Stimulated activated CD4-positive, alpha-beta T cell treated with anti-CD3 and anti-CD28 coated beads, TNF-alpha, amount 100 ng/mL, for 1 hour (primary cell): ENCODE measurements at regions not wholly inside any gene's neighbourhood (a gene's known extent, or its start where the extent isn't known, plus 50 kb on each side); places are given as distances from the start of the nearest gene placed in this dataset.

Experiments used
- DNase-seq, 3 donors: peaks; one replicate each; pipeline ENCODE4 v3.0.0-alpha.2; 2020; ENCODE audit warnings: low read depth in 3 of 3, low spot score in 1 of 3

GRCh38 chr12:107275530-107275929 lies 182.2 kb upstream of the CRY1 start:
- DNase-seq = no peak

GRCh38 chr12:107277855-107278254 lies 184.5 kb upstream of the CRY1 start:
- no peak for DNase-seq

- DNase-seq = no peak
These were observed 189.3 kb upstream of the CRY1 start for GRCh38 chr12:107282628-107283027.

DNA sequence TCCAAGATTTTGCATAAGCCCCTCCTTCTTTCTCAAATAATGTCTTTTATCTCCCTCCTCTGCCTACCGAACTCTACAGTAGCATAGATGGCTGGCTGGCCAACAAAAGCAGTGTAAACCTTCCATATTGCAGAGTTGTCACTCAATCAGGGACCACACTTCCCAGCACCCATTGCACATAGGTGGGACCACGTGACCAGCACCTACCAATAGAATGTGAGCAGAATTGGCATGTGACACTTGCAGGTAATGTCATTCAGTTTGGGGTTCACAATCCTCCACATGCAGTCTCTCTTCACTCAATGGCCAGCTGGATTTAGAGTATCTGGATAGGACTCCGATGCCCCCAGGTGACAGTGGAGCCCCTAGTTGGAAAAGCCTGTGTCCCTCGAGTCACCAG lies 190.3 kb upstream of the CRY1 start:
- DNase-seq = no peak

DNA sequence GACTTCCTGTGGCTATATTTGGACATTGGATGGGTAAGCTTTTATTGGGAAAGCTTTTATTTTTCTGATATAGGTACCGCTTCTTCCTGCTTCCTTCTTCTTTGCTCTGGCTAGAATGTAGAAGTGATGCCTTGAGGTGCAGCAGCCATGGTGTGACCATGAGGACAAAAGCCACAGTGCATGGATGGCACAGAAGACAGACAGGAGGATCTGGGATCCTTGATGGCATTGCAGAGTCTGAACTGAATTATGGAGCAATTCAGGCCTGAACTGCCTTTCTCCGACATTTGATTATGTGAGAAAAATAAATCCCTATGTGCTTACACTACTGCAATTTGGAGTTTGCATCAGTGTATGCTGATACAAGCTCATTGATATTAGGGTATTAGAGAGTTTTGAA lies 191.3 kb upstream of the CRY1 start:
- no peak for DNase-seq

GRCh38 chr12:107287436-107288413 lies 194.4 kb upstream of the CRY1 start:
- DNase-seq = no peak

DNA sequence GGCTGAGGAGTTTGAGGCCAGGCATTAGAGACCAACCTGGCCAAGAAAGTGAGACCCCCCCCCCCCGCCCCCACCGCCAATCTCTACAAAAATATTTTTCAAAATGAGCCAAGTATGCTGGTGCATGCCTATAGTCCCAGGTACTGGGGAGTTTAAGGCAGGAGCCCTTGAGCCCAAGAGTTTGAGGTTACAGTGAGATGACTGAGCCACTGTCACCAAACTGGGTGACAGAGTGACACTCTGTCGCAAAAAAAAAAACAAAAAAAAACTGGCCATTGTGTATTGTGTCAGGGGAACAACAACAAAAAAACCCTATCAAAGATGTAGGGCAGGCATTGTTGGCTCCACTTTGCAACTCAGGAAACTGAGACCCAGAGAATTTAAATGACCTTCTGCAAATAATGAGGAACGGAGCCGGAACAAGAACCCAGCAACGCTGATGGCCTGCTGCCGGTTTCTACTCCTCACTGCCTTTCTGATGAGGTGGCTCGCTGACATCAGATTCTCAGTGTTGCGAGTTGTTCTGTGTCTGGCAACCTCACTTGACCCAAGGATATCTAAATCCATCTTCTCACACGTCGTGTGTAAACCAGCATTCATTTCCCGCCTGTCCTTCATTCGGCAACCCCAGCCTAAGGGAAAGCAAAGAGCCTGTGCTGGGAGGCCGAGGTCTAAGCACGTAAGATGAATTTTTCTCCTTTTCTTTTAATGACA lies 195.2 kb upstream of the CRY1 start:
- DNase-seq = no peak

DNA sequence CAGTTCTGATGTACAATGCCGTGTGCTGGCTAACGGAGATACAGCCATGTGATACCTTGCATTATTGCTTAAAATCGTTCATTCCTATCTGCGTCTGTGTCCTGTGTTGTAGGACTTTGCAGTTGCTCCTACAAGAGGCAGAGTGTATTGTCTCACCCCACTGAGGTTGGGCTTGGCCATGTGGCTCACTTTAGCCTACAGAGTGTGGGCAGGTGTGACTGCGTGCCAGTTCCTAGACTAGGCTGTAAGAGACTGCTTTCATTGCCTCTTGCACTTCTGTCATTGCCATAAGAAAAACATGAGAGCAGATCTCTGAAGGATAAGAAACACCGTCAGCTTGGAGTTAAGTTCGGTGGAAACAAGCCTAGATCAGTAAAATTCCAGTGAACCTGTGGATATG lies 197.7 kb upstream of the CRY1 start:
- no peak for DNase-seq

DNA sequence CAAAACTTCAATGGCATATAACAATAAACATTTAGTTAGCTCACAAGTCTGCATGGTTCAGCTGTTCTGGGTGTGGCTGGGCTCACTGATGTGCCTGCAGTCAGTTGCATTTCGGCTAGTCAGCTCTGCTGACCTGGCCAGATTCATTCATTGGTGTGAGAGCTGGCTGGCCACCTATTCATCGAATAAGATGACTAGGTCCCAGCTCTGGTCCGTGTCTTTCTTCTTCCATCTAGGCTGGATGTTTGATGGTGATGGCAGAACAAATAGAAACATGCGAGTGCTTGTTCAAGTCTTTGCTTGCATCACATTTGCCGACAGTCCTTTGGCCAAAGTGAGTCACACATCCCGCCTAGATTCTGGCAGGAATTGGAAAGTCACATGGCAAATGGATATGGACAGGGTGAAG lies 203.3 kb upstream of the CRY1 start:
- no peak for DNase-seq

- no peak for DNase-seq
These were observed 209.4 kb upstream of the CRY1 start for GRCh38 chr12:107302649-107303341.

DNA sequence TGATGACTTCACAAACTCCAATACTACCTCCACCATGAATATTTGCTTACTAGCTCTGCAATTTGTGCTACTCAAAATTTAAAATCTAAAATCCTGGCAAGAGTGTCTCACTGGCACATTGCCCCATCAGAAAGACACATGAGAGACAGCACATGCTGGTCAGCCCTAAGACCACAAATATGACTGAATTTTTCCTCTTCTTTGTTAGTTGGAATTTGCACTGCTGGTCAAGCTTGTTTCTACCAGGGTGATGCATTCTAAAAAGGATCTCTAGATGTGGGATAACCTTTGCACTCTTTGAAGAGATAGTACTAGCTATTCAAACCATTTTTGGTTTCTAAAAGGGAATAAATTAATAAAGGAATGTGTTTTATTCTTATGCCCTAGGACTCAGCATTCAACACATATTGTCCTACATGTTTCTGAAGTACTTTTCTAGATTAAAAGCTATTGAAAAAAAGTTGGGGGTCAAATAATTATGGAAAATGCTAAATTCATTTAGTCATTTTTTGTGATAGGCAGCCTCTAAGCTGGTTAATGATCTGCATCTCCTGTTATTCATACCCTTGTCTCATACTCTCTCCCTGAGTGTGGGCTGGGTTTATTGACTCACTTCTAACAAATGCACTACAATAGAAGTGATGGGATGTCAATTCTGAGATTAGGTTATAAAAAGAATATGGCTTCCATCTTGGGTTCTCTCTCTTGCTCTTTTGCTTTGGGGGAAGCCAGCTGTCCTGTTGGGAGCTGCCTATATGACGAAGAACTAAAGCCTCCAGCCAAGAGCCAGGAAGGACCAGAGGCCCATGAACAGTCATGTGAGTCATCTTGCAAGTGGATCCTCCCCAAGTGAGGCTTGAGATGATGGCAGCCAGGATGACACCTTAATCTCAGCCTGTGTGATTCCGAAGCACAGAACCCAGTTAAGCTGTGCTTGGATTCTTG lies 211.5 kb upstream of the CRY1 start:
- DNase-seq = no peak

DNA sequence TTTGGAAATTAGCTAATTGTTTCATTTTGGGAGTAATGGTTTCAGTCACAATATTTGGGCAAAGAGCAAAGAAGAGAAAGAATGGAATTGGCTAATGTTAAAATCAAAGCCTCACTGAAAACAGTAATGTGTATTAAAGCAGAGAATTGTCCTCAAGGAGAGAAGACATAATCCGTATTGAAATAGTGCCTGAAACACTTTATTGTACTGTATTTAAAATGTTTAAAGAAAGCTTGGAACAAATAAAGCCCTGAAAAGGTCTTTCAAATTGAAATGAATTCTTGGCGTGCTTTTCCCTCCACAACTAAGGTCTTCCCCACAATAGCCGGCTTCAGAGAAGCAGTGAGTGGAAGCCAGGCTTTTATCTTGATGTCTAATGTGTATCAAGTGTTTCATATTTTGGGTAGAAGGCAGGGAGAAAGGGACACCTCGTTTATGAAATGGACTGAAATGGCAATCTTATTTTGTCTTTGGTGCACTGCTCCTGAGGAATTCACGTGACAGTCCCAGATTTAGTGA lies 212.9 kb upstream of the CRY1 start:
- no peak for DNase-seq

DNA sequence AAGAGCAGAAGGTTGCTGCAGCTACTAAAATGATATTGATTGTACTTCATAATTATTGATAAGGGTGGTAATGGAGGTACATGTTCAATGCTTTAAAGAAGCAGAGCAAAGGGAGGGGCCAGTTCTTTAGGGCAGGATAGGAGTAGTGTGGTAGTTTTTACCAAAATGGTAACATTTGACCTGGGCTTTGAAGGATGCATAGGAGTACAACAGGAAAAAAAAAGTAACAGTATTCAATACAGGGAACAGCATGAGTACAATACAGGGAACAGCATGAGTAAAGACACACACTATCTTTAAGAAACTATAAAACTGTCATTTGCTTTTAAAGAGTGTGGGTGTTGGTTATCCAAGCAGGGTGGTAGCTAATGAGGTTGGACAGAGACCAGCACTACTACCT lies 215.0 kb upstream of the CRY1 start:
- DNase-seq = no peak

DNA sequence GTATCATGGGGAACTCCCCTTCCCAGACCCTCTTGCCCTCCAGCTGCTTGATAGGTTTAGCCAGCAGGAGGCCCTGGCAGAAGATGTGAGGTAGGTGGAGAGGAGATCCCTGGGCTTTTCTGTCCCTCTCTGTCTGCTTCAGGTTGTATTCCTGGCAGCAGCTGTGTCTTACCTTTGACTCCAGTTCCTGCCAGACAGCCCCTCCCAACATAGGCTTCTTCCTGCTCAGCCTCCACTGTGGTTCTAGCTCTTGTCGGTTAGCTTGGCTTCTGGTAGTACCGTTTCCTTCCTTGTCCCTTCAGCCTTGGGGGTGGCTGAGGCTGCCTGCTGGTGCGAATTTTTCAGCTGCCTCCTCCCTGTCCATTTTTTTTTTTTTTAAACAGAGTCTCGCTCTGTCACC lies 215.7 kb upstream of the CRY1 start:
- DNase-seq = no peak

DNA sequence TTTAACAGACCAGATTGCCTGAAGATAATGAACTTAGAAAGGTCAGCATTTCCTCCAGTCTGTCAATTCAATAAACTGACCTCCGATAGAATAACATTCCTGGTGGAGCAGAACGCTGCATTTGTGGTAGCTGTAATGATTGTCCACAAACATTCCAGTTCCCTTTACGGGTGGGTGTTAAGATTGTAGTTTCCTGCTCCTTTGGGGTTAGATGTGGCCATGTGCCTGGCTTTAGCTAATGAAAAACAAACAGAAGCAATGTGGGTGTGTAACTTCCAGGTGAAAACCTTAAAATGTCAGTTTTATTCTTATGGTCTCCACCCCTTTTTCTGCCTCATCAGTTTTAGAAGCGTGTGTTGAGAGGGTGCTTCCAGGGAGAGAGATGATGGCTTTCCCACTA lies 217.3 kb upstream of the CRY1 start:
- DNase-seq = no peak

GRCh38 chr12:107311682-107312081 lies 218.3 kb upstream of the CRY1 start:
- no peak for DNase-seq

DNA sequence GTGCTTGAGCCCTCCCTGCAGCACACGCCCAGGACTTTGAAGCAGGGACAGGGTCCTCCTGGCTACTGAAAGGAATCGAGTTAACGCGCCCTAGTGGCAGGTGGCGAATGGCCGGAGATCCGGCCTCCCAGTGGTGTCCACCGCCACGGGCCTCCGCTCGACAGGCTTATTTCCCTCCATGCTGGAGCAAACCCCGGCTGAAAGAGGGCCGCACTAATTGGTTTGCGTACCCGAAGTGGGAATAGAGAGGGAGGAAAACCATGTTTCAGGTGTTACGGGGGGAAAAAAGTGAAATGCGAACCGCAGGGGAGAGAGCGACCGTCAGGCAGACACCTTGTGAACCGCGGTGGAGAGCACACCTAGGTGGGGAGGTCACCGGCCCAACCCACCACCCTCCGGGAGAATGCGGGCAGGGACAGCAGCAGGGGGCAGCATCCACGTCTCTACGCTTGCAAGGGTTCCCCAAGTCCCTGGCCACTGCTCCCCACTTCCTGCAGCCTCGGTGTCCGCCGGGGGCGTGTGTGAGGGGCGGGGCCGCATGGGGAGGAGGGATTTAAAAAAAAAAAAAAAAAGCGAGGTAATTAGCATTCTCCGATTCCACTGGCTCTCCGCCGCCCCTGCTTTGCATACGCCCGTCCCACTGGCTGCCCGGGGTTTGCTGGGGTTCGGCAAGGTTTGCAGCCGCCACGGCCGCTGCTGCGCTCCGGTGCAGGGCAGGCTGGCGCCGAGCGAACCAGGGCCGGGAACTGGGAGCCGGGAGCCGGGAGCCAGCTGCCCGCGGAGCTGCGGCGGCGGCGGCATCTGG lies 224.6 kb upstream of the CRY1 start:
- peak; percentile 53 to 62 (median 60) for DNase-seq

DNA sequence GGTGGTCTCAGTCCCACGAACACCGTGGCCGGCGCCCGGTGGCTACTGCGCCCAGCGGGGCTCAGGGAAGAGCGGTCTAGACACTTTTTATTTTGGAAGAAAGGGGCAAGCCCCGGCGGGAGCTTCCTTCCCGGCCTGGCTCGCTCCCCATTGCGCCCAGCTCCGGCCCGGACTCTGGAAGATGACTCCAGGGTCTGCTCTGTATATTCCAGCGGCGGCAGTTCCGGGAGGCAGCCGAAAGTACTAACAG lies 225.1 kb upstream of the CRY1 start:
- DNase-seq = no peak

DNA sequence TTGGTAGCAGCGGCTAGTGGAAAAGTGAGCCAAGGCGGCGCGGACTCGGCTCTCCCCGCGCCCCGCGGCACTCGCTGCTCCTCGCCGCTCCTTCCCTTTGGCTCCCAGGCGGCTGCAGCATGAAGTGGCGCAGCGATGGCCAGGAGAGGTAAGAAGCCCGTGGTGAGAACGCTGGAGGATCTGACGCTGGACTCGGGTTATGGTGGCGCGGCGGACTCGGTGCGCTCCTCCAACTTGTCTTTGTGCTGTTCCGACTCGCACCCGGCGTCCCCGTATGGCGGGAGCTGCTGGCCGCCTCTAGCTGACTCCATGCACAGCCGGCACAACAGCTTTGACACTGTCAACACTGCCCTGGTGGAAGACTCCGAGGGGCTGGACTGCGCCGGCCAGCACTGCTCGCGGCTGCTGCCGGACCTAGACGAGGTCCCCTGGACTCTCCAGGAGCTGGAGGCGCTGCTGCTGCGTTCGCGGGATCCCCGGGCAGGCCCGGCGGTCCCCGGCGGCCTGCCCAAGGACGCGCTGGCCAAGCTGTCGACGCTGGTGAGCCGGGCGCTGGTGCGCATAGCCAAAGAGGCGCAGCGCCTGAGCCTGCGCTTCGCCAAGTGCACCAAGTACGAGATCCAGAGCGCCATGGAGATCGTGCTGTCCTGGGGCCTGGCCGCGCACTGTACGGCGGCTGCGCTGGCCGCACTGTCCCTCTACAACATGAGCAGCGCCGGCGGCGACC lies 225.6 kb upstream of the CRY1 start:
- DNase-seq = peak in 1 of 3 donors; percentile 7
